ENCODE measurements at regions not wholly inside any gene's neighbourhood (a gene's known extent, or its start where the extent isn't known, plus 50 kb on each side); places are given as distances from the start of the nearest gene placed in this dataset.
"Not testable (repeated sequence)": the region's sequence is repeated elsewhere in the genome, so short reads cannot be mapped to it uniquely, and the experiment has no call there.

DNA sequence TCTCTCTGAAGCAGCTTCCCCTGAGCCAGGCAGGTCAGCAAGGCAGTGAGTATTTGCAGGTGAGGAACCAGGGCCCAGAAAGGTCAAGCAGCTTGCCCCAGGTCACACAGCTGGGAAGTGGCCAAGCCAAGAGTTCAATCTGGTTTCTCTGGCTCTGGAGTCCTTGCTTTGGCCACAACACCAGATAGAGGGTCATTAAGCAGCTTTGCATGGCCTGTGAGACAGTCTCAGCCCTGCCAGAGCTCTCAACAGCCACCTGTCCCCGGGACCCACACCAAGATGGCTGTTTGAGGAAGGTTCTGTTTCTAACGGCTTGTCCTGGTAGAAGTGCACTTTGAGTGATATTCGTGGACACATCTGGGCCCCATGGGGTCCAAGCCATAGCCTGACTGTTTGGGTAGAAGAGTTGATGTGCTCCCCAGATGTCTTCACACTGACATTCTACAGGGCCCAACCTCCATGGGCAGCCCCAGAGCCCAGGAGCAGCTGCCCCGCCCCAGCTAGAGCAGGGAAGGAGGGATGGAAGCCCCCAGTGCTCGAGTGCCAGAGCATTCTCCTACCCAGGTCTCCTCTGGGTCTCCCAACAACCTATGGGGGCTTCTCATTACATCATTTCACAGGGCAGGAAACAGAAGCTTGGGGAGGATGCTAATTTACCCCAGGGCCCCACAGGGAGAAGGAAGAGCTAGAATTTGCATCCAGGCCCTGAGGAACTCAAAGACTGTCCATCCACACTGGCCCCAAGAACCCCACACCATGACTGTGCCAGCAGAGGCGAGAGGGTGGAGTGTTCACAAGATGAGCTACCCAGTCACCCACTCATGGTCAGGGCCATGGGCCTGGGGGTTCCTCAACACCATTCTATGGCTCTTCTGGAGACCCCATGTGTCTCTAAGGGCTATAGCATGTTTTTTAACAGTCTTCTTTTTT is 107.3 kb upstream of the CDH5 start:
- DNase-seq (ENCODE audit: missing footprints): no peak
- ATAC-seq: no peak
- intact Hi-C loops (cut with DNase I): no loop called here

DNA sequence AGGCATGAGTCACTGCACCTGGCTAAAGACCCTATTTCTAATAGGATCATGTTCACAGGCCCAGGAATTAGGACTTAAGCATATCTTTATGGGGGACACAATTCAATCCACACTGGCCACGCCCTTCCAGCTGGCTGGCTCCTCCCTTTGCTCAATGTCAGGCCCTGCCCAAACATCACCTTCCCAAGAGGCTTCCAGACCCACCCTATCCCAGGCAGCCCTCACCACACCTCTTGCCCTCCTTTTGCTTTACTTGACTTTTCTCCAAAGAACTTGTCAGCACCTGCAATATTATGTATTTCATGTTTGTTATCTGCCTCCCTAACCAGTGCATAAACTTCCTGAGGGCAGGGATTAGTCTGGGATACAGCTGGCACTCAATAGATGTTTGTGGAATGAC is 109.6 kb upstream of the CDH5 start:
- ATAC-seq (no peak), DNase-seq (ENCODE audit: missing footprints) (no peak)
- intact Hi-C loops (cut with DNase I): no loop called here

DNA sequence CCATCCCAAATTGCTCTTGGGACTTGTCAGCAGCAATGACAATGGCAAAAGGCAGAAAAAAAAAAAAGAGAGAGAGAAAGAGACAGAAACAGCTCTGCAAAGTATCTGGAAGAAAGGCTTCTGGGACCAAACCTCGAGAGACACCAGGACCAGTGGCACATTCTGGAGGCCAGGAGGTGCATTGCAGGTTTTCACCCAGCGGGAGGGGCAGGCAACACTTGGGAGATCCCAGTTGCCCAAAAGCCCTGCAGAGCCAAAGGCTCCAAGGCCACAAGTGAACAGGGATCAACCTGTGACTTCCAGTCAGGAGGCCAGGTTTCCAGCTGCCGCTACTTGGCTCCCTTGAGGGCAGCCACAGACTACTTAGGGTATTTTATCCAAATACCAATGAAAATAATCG is 110.8 kb upstream of the CDH5 start:
- ATAC-seq: no peak
- no peak for DNase-seq (ENCODE audit: missing footprints)
- intact Hi-C loops (cut with DNase I): no loop called here

DNA sequence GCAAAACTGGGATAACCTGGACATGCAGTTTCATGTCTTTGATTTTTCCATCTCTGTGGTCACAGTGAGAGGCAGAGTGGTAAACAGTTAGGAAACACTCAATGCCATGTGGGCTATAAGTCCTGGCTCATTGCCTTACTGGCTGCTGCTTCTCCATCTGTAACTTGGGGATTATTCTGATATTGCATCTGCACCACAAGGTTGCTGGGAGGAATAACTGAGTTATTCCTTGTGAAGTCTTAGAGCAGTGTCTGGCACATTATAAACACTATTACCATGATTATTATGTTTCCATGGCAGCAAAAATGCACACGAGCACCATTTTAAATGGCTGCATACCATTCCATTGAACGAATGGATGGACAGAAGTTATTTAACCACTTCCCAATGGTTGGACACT is 111.7 kb upstream of the CDH5 start:
- intact Hi-C loops (cut with DNase I): no loop called here
- ATAC-seq: no peak
- DNase-seq (ENCODE audit: missing footprints): no peak

DNA sequence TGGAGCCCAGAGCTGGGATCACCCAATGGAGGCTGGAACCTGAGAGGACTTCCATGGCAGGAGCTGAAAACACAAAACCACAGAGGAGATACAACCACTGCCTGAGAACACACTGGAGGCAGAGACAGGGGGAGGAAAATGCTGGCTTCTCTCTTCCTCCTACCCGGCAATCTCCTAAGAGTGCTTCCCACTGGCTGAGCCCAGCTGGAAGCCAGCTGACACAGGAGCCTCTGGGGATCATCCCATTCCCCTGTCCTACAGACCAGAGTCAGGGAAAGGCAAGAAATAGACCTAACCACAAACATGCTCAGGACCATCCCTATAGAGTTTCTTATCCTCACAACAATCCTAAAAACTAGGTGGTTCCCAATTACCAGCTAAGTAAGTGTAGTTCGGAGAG is 112.4 kb upstream of the CDH5 start:
- no peak for DNase-seq (ENCODE audit: missing footprints)
- ATAC-seq: no peak

DNA sequence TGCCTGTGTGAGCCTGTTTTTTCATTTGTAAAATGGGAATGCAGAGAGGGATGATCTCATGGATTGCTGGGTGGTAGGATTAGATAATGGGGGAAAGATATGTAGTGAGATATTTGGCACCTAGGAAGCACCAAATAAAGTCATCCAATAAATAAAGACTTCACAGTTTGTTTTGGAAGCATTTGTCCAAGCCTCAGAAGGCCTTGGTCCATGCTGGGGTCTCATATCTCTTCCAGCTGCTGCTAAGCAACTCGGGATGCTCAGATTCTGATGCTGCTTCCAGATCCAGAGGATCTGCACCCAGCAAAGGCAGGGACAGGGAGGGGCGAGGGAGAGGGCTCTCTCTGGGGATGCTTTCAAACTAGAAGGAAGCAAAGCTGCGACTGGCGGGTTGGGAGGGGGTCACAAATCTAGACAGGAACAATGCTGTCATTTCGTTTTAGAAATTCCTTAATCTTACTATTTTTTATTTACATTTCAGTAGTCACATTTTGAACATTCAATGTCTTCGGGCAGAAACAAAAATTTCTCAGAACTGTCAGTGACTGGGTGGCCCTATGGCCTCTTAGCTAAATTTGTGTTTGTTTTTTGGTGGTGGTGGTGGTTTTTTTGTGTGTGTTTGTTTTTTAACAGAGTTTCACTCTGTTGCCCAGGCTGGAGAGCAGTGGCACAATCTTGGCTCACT is 114.9 kb upstream of the CDH5 start:
- peak; percentile 7 for ATAC-seq
- intact Hi-C loops (cut with DNase I): no loop called here
- no peak for DNase-seq (ENCODE audit: missing footprints)

More for the DNA sequence above, 112.4 kb upstream of the CDH5 start:
- intact Hi-C loops (cut with DNase I): no loop called here

DNA sequence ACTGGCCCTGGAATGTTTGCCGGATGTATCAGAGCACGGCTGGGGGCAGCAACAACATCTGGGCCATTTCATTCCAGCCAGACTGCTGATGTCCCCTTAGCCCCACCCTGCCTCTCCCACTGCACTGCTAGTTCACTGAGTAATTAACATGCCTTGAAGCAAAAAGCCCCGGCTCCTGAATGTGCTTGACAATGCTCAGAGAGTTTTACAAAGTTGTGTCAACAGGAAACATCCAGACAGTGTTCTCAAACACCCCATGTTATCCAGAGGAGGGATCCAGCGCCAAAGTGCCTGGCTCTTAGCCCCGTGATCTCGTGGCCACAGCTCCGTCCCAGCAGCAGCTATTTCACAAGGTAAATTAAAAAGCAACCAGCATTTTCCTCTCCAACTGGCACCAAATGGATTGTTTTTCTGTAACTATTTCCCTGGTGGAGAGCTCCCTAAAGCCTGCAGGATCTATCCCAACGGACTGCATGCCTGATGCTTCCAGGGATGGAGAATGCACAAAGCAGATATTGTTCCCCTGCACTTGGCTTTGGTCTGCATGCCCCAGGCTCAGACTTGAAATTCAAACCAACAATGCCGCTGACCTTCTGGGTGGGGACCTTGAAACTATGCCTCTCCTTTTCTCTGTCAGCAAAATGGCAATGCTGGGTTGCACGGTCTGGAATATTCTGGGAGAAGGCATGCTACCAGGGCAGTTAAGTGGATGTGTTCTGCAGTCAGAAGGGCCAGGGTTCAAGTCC is 115.6 kb upstream of the CDH5 start:
- peak; percentile 90 for DNase-seq (ENCODE audit: missing footprints)
- intact Hi-C loops (cut with DNase I): no loop called here
- ATAC-seq: peak; percentile 77

DNA sequence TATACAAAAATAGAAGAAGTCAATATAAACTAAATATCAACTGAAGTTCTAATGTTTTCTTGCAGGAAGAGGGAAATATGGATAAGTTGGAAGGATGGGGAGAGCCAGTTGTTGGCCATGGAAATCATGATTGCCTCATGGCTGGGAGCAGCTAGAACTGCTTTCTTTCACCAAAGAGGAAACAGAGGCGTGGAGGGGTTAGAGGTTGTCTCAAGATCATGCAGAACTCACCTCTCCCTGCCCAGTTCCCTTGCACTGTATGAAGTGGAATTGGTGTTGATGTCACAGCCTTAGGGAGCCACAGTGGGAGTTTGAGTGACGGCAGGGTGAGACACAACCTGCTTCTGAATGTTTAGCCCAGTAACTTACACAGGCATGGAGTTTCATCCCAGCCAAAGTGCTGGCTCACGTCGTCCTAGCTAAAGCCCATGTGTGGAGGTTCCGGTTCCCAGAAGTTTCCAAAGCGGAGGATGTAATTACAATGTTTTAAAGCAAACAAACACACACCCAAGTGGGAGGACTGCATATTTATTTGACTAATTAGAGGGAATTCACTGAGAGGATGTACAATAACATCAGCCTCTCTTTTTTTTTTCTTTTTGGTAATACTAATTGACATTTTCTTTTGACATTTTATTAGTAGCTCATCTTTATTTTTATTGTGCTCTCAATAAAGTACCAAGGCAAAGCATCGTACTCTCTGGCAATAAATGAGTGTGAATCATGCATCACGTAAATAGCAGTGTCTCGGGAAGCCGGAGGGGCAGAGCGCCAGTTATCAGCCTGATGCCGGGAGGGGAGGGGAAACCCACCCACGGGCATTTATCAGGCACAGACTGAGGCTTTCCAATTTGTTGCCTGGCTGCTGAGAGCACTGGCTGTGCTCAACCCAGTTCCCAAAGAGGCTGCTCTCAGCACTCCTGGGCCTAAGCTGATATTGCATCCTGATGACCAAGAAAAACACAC is 118.7 kb upstream of the CDH5 start:
- intact Hi-C loops (cut with DNase I): no loop called here
- DNase-seq (ENCODE audit: missing footprints) (peak; percentile 85), ATAC-seq (peak; percentile 87)

DNA sequence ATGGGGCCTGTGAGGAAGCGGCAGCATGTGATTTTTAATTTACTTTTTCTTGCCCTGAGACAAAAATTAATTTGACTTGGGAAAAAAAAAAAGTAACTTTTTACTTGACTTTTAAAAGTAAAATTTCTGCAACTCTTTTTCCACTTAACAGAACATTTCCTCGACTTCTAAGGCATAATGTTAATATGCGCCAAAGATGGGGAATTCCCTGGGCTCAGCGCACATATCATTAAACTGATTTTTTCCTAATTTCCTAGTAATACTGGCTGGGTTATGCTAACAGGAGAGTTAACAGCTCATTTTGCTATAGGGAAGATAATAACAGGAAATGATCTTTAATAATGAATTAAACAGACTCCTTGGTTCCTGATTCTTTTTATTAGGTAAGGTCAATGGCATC is 120.6 kb upstream of the CDH5 start:
- intact Hi-C loops (cut with DNase I): no loop called here
- ATAC-seq: no peak
- no peak for DNase-seq (ENCODE audit: missing footprints)

DNA sequence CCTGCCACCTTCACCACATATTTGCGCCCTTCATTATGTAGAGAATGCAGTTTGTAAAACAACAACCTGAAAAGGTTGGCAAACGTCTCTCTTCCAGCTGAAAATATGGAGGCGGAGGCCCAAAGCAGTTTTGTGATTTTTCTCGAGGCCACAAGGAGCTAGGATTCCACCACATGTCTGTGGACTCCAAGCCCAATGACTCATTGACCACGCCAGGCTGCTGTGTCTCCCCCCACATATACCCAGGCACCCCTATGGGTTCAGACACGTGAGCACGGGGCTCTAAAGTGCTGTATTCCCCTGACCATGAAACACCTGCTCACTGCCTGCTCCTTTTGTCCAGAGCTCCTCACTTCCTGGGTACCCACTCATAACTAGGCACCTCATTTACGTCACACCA is 121.4 kb upstream of the CDH5 start:
- no peak for DNase-seq (ENCODE audit: missing footprints)
- no peak for ATAC-seq
- intact Hi-C loops (cut with DNase I): no loop called here

DNA sequence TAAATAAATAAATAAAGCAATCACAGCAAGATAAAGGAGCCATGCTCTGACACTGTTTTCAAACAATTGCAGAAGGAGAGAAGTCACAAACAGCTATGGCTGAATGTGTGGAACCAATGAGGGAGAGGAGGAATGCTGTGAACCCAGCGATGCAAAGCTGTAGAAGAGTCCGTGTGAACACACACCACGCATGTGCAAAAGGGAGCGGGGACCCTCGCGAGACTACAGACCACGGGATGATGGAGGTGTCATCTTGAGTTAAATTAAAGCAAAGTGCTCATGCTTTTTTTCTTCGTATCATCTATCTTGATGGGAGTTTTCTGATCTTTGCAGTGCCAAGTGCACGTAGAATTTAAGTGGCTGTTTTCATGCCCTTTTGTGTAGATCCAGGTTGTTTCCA is 123.8 kb upstream of the CDH5 start:
- ATAC-seq: no peak
- intact Hi-C loops (cut with DNase I): no loop called here
- no peak for DNase-seq (ENCODE audit: missing footprints)

DNA sequence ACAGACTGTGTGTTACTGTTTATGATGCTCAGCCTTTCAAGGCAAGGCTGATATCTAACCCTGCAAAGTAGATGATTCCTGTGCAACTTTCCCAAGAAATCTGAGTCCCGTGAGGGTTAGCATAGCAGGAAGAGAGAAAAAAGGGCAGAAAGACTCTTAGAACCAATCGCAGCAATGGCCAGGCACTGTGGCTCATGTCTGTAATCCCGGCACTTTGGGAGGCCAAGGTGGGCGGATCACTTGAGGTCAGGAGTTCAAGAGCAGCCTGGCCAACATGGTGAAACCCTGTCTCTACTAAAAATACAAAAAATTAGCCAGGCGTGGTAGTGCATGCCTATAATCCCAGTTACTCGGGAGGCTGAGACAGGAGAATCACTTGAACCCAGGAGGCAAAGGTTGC is 124.3 kb upstream of the CDH5 start:
- DNase-seq (ENCODE audit: missing footprints); ATAC-seq; intact Hi-C loops (cut with DNase I): not testable (repeated sequence)

DNA sequence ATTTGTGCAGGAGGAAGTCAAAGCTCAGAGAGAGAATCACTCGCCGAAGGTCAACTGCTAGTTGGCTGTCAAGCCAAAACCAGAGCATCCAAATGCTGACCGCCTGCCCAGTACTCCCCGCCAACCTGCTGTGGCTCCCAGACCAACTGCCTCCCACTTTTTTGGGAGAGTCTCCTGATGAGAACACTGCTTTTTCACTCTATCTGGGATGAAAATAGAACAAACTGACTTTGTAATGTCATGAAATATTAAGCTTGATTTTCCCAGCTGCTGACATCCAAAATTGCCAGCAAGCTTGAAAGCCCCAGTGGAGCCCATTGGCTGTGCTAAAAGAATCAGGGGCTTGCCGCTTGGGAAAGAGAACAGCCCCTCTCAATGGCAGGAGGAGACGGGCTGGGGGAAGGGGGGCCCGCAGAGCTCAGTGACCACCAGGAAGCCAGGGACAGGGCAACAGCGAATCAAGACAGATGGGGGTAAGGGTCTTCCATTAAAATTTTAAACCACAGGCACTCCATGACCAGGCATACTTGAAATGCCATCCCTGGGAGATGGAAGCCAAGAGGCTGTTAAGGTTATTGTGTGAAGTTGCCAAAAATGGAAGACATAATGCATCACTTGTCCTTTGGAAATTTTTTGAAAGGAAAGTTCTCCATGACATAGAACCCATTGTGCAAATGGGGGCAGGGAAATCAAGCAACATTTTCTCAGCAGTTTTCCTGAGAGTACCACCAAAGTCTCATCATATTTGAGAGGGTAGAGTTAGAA is 125.7 kb upstream of the CDH5 start:
- intact Hi-C loops (cut with DNase I): no loop called here

DNA sequence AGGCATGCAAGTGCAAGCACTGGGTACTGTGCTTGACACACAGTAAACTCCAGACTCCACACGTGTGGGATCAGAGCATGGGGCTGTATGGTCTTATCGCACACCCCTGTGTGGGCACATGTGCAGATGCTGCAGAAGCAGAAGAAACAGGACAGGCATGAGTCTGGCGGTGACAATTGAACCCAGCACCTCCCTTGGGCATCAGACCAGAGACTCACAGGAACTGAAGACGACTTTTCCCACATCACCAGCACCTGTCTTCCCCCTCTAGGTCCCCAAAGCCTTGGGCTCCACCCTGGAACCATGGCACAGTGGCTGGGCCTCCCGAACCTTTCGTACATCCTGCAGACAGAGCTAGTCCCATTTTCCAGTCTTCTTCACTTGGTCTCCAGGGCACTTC is 126.4 kb upstream of the CDH5 start:
- DNase-seq (ENCODE audit: missing footprints): no peak
- no peak for ATAC-seq
- intact Hi-C loops (cut with DNase I): no loop called here

More for the DNA sequence above, 125.7 kb upstream of the CDH5 start:
- no peak for DNase-seq (ENCODE audit: missing footprints)
- peak; percentile 80 for ATAC-seq

DNA sequence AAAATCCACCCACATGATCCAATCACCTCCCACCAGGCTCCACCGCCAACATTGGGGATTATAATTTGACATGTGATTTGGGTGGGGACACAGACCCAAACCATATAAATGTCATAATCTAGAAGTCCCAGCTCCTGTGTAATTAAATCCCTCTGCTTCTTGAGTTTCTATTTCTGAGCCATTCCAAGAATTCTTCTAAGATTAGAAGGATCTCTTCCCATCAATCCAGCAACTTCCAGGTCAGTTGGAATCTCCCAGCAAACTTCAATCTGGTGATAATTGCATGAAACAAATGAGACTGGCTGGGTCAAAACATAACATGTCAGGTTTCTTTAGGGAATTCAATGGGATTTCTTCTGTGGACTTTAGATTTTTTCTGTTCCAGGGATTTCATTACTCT is 127.8 kb upstream of the CDH5 start:
- ATAC-seq (no peak), DNase-seq (ENCODE audit: missing footprints) (no peak)
- intact Hi-C loops (cut with DNase I): no loop called here

DNA sequence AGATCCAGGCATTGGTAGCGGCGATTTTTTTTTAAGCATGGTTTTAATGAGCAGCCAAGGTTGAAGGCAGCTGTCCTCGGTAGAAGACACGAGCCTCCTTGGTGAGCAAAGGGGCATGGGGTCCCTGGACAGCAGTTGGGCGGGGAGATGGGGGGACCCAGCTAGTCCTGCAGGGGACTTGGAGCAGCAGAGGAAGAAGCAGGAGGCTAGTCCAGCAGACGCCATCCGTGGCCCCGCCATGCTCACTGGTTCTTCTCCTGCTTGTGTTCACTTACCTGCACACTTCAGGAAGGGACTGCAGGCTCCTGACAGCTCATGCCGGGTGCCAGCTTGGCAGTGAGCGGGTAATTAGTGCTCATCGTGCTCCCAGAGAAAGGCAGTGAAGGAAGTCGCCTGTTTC is 130.2 kb upstream of the CDH5 start:
- intact Hi-C loops (cut with DNase I): no loop called here
- DNase-seq (ENCODE audit: missing footprints): no peak
- ATAC-seq: no peak

DNA sequence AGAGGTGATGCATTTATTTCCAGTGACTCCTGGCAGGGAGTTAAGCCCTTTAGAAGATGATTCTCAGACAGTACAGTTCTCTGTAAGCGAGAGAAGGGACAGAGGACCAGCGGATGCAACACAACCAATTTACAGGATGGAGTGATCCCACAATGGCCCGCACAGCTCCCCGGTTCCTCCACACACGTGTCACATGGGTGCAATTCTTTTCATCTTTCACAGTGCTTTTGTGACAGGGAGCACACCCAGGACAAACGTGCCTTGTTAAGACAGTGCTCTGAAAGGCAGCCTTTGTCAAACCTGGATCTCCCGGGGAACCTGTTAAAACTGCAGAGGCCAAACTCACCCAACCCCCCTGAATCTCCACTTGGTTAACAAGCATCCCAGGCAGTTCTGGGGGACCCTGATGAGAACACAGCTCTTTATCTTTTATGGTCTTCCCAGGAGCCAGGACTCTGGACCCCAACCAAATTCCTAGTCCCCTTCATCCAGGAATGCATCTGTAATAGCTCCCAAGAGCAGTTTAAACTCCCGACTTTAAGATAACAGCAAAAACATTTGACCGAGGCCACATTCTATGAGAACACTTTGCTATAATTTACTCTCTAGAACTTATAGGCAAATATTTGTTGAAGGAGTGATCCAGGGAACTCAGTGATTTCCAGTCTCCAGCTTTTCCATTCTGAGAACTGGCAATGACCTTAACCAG is 134.9 kb upstream of the CDH5 start:
- intact Hi-C loops (cut with DNase I): no loop called here
- no peak for DNase-seq (ENCODE audit: missing footprints)
- no peak for ATAC-seq
